Inferior parietal cortex (tissue), 1 donor: ENCODE measurements at regions not wholly inside any gene's neighbourhood (a gene's known extent, or its start where the extent isn't known, plus 50 kb on each side); places are given as distances from the start of the nearest gene placed in this dataset.

Source experiments
- DNase-seq: peaks from one replicate; pipeline ENCODE4 v3.0.0-alpha.2; 2016; ENCODE audit errors: extremely low spot score

DNA sequence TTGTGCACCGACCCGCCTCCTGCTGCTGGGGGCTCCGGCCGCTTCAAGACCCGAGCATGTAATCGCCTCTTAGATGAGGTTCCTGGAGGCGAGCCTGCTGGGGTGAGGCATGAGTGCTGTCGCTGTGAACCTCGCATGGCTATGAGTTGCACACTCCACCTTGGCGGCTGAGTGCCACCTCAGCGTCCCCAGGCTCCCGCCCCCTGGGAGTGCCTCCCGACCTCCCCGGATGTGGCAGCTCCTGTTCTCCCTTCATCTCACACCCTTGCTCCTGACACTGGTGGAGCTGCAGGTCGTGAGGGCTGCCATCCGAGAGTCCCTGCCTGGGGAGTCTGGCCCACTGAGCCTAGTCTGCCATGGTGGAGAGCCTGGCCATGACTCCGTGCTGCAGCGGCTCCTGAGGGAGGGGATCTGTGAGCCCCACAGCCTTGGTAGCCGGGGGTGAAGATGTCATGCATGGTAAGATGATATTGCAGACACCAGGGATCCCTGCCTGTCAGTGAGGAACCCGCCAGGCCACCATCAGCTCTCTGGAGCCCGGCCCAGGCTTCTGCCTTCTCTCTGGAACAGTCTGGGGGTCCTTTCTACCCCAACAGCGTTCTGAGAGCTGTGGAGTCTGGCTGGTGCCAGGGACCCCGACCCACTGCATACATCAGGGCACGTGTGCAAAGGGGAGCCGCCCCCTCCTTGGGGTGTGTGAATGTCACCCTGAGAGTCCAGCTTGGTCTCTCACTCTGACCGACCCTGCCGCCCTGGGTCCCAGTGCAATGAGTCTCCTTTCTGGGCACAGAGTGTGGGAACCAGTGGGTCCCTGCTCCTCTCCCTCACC lies 61.6 kb upstream of the HS6ST1 start:
- no peak for DNase-seq

- DNase-seq = no peak
These were observed 62.6 kb upstream of the HS6ST1 start for GRCh38 chr2:128380961-128381938.

DNA sequence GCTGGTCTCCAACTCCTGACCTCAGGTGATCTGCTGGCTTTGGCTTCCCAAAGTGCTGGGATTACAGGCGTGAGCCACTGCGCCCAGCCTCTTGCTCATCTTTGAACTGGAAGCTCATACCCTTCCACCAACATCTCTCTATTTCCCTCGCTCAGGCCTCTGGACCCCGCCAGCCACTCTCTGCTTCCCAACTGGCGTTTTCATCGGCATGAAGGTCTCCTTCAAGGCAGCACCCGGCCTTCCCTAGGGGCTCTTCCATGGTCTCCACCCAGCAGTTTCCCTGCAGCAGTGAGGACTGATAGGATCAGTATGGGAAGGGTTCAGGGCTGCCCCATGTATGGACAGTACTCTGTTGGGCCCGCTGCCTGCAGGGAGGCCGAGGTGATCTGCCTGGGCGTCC lies 65.8 kb upstream of the HS6ST1 start:
- no peak for DNase-seq

- no peak for DNase-seq
These were observed 66.3 kb upstream of the HS6ST1 start for GRCh38 chr2:128384956-128385355.

GRCh38 chr2:128385365-128385764 lies 66.7 kb upstream of the HS6ST1 start:
- DNase-seq = no peak

GRCh38 chr2:128386066-128386465 lies 67.4 kb upstream of the HS6ST1 start:
- no peak for DNase-seq

DNA sequence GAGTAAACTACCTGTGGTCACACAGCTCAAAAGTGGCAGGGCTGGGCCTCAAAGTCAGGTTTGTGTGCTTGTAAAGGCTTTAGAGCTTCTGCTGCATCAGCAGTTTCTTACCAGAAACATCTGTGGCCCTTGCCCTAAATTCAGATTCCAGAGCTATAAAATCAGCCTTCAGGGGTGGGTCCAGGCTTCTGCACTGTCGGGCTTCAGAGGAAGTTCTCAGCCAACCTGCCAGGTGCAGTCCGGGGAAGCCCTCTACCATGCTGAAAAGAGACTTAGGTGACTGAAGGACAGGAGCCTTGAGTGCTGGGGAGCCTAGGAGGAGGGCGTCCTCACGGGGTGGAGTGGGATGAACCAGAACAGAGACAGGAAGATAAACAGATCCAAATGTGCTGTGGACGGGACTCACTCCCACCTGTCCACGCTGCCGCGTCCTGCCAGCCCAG lies 69.9 kb upstream of the HS6ST1 start:
- no peak for DNase-seq

- DNase-seq = no peak
These were observed 70.9 kb upstream of the HS6ST1 start for GRCh38 chr2:128389388-128390086.

GRCh38 chr2:128390256-128390990 lies 71.8 kb upstream of the HS6ST1 start:
- DNase-seq = no peak

- DNase-seq = no peak
These were observed 72.4 kb upstream of the HS6ST1 start for GRCh38 chr2:128390991-128391630.

GRCh38 chr2:128391679-128392078 lies 73.0 kb upstream of the HS6ST1 start:
- no peak for DNase-seq

DNA sequence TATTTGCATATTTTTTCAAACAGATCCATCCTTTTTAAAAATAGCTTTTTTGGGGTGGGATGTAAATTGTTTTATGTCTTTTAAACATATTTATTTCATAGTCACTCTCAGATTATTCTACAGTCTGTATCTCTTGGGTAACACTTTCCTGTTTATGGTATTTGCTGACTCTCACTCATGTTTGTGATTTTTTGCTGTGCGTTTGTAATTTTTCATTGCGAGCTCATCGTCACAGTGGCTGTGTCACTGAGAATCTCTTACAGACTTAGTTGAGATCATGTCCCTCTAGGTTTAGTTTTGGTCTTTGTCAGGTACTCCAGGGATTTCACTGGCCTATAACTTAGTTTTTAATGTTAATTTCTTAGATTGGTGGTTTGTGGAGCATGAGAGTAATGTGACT lies 73.5 kb upstream of the HS6ST1 start:
- no peak for DNase-seq

- no peak for DNase-seq
These were observed 75.5 kb upstream of the HS6ST1 start for GRCh38 chr2:128394007-128394730.

DNA sequence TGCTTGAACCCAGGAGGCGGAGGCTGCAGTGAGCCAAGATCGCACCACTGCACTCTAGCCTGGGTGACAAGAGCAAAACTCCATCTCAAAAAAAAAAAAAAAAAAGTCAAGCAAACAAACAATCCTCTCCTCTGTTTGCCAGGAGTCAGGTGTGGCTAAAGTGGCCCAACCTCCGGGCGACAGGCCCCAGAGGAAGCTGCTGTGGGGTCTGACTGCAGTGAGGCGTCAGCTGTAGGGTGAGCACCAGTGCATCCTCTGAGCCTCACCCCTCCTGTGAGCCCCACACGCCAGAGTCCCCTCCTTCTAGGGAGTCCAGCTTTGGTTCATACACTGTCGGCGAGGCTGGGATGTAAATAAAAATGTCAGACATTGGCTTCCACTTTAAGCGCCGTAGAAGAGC lies 76.5 kb upstream of the HS6ST1 start:
- DNase-seq = no peak

DNA sequence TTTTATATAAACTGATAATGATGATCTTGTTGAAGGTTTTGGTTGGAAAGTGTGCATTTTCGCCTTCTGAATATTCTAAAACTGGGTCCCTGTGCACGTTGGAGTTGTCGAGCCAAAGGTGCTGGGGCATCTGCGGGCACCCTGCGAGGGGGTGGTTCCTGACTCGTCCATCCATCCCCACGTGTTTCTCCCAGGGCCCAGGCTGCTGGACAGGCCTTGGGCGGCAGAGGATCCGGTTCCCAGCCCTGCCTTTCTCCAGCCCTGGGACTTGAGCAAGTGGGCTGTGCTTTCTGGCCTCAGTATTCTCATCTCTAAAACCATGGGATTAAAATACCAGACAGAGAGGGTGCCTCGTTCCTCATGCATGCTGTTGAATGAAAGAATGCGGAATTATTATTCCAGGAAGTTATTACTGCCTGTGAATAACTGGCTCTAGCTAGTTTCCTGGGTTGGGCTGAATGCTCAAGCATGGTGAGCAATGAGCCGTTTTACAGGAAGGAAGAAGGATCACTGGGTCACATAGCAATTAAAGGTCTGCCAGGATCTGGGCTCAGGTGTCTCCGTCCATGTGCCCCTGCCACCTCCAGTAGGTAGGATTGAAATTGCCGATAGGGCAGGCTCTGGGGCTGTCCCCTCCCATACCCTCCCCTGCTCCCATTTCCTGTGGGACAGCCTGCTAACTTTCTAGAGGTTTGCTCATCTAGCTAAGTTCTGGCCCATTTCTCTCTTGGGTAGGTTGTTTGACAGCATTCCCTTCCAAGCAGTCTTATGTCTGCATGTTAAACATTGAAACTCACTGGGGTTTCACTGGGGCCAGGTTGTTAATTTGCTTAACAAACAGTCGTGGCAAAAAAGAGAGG lies 77.2 kb upstream of the HS6ST1 start:
- DNase-seq = no peak

- DNase-seq = no peak
These were observed 77.8 kb upstream of the HS6ST1 start for GRCh38 chr2:128396500-128396891.

GRCh38 chr2:128396946-128397345 lies 78.3 kb upstream of the HS6ST1 start:
- DNase-seq = no peak

GRCh38 chr2:128399256-128399655 lies 80.6 kb upstream of the HS6ST1 start:
- no peak for DNase-seq

- no peak for DNase-seq
These were observed 81.1 kb upstream of the HS6ST1 start for GRCh38 chr2:128399690-128400291.
